ENCODE measurements at regions not wholly inside any gene's neighbourhood (a gene's known extent, or its start where the extent isn't known, plus 50 kb on each side); places are given as distances from the start of the nearest gene placed in this dataset.

DNA sequence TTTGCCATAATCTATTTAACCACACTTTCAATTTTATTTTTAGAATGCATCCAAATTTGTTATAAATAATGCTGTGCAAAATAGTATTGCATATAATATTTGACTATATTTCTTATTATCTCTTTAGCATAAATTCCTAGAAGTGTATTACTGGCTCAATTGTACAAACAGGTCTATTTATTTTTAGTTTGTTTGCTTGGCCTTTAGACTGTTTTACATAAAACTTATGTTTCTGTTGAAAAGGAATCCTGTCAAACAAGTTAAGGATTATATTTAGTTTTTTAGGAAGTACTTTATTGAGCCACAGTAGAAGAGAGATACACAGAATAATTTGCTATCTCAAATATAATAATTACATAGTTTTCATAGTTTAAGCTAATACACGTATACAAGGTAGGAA, 413.8 kb downstream of the GBA3 start:
- ChIA-PET POLR2A (no interaction called here), CTCF (ENCODE audit: low intra/inter-chr PET ratio) (no interaction called here)
- in situ Hi-C loops (cut with MboI) (no loop called here), intact Hi-C loops (cut with micrococcal nuclease) (no loop called here)
- Histone ChIP-seq H3K9me1 (ENCODE audit: control insufficient read depth, insufficient read depth, low read length) (no peaks in the 10 kb centered on the region), H3K9me3 (replicated peaks; ENCODE audit: control insufficient read depth, insufficient read depth, low read depth, low read length) (no peaks in the 10 kb centered on the region), H3K9ac (ENCODE audit: insufficient read depth in 1 of 2, low read depth in 2 of 2, low read length in 2 of 2) (no peak overlapping the region), H3K4me2 (ENCODE audit: insufficient read depth, low read length) (no peak overlapping the region), H3K4me3 (no peak overlapping the region), H3K27me3 (ENCODE audit: control insufficient read depth in 2 of 2, insufficient read depth in 2 of 2, low read length in 2 of 2) (no peaks in the 10 kb centered on the region), H3K36me3 (ENCODE audit: control insufficient read depth, insufficient read depth, low read length) (peaks cover 11% of the 10 kb centered on the region; the same call in 1 of the 3 replicates), H2AFZ (ENCODE audit: low read depth, low read length) (no peak overlapping the region), H3K79me2 (ENCODE audit: control insufficient read depth, insufficient read depth, low read length) (no peaks in the 10 kb centered on the region), H4K20me1 (replicated peaks; ENCODE audit: control insufficient read depth, insufficient read depth, low read length) (no peaks in the 10 kb centered on the region), H3K27ac (ENCODE audit: extremely low read depth, low read depth, low read length) (no peak overlapping the region), H3K4me1 (replicated peaks in 1 of 2; ENCODE audit: control insufficient read depth in 2 of 2, insufficient read depth in 2 of 2, low read length in 2 of 2) (no peaks in the 10 kb centered on the region)
- FAIRE-seq (no peak), DNase-seq (ENCODE audit: extremely low read depth in 1 of 4, low spot score in 3 of 4) (no peak), ATAC-seq (no peak)
- 37% methylated on average over 1 of the region's 1 CpG for whole genome bisulfite sequencing (ENCODE audit: insufficient coverage, low coverage, missing lambda C conversion rate)
- BruUV-seq (replicated peaks): no TSS peak
- TF ChIP-seq TCF7L2 (IDR thresholded peaks at IDR 0.05; ENCODE audit: low read depth, low read length): no peak
- TF ChIP-seq NR2C1 (IDR thresholded peaks at IDR 0.05): no peak
- TF ChIP-seq NR2C1 (tag; IDR thresholded peaks at IDR 0.05): no peak
- TF ChIP-seq ZNF224 (CRISPR knock-in tag; IDR thresholded peaks at IDR 0.05): no peak
- TF ChIP-seq DIDO1 (tag; IDR thresholded peaks at IDR 0.05; ENCODE audit: low read depth): no peak

DNA sequence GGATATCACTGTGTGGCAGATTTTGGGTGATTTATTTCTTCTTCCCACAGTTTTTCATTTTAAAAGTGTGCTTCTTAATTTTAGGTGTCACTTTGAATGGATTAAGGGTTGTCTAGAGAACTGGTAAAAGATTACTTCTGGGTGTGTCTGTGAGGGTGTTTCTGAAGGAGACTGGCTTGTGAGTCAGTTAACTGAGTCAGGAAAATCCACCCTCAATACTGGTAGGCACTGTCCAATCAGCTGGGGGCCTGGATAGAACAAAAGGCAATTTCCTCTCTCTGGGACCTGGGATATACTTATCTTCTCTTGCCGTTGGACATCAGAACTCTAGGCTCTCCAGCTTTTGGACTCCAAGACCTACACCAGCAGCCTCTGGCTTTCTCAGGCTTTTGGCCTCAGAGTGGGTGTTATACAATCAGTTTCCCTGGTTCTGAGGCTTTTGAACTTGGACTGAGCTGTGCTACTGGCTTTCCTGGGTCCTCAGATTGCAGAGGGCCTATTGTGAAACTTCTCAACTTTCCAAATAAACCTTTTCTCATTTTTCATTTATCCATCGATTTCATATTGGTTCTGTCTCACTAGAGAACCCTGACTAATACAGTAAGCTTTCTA, 413.1 kb downstream of the GBA3 start:
- no peaks in the 10 kb centered on the region for H3K9me1 ChIP-seq (ENCODE audit: control insufficient read depth, insufficient read depth, low read length)
- H3K4me2 ChIP-seq (ENCODE audit: insufficient read depth, low read length): no peak overlapping the region
- no peak overlapping the region for H3K27ac ChIP-seq (ENCODE audit: extremely low read depth, low read depth, low read length)
- H2AFZ ChIP-seq (ENCODE audit: low read depth, low read length): no peak overlapping the region
- DNase-seq (ENCODE audit: extremely low read depth in 1 of 4, low spot score in 3 of 4): no peak
- no peak overlapping the region for H3K9ac ChIP-seq (ENCODE audit: insufficient read depth in 1 of 2, low read depth in 2 of 2, low read length in 2 of 2)
- POLR2A ChIA-PET: no interaction called here
- no peaks in the 10 kb centered on the region for H3K4me1 ChIP-seq (replicated peaks in 1 of 2; ENCODE audit: control insufficient read depth in 2 of 2, insufficient read depth in 2 of 2, low read length in 2 of 2)
- CTCF ChIA-PET (ENCODE audit: low intra/inter-chr PET ratio): no interaction called here
- H3K79me2 ChIP-seq (ENCODE audit: control insufficient read depth, insufficient read depth, low read length): no peaks in the 10 kb centered on the region
- no peaks in the 10 kb centered on the region for H3K9me3 ChIP-seq (replicated peaks; ENCODE audit: control insufficient read depth, insufficient read depth, low read depth, low read length)
- peaks cover 11% of the 10 kb centered on the region; the same call in 1 of the 3 replicates for H3K36me3 ChIP-seq (ENCODE audit: control insufficient read depth, insufficient read depth, low read length)
- no peak for ATAC-seq
- no peak overlapping the region for H3K4me3 ChIP-seq
- FAIRE-seq: no peak
- in situ Hi-C loops (cut with MboI): no loop called here
- no TSS peak for BruUV-seq (replicated peaks)
- WGBS (ENCODE audit: insufficient coverage, low coverage, missing lambda C conversion rate): 26% methylated on average over 2 of the region's 2 CpGs
- H4K20me1 ChIP-seq (replicated peaks; ENCODE audit: control insufficient read depth, insufficient read depth, low read length): no peaks in the 10 kb centered on the region
- H3K27me3 ChIP-seq (ENCODE audit: control insufficient read depth in 2 of 2, insufficient read depth in 2 of 2, low read length in 2 of 2): no peaks in the 10 kb centered on the region
- intact Hi-C loops (cut with micrococcal nuclease): no loop called here
- TF ChIP-seq PYGO2 (tag; IDR thresholded peaks at IDR 0.05) (no peak), MEF2A (IDR thresholded peaks at IDR 0.05; ENCODE audit: control insufficient read depth, low read depth, low read length) (no peak), LCOR (CRISPR knock-in tag; IDR thresholded peaks at IDR 0.05) (no peak), PHF8 (IDR thresholded peaks at IDR 0.05; ENCODE audit: borderline replicate concordance, low read length) (no peak)

All from K562 (cell line).